Vagina (tissue), 2 donors: ENCODE measurements at regions not wholly inside any gene's neighbourhood (a gene's known extent, or its start where the extent isn't known, plus 50 kb on each side); places are given as distances from the start of the nearest gene placed in this dataset.
"Not testable (repeated sequence)": the region's sequence is repeated elsewhere in the genome, so short reads cannot be mapped to it uniquely, and the experiment has no call there.

Source experiments
- DNase-seq, 2 donors: peaks; one replicate each; pipeline ENCODE4 v3.0.0-alpha.2; 2017; ENCODE audit errors: extremely low spot score in 2 of 2
- H3K27ac ChIP-seq: fragments of 200-600 bp; sonication (generic); one replicate; pipeline ENCODE4 v1.5.1; 2019
- H3K27me3 ChIP-seq: fragments of 200-600 bp; sonication (generic); one replicate; pipeline ENCODE4 v1.5.1; 2019
- H3K36me3 ChIP-seq, 2 donors: fragments of 200-600 bp; sonication (generic); one replicate each; pipeline ENCODE4 v1.5.1; 2017 to 2019
- H3K4me1 ChIP-seq: fragments of 200-600 bp; sonication (generic); one replicate; pipeline ENCODE4 v1.5.1; 2019
- H3K4me3 ChIP-seq, 2 donors: fragments of 200-600 bp; sonication (generic); 1 replicate in 1 of 2; 2 replicates in 1 of 2; pipeline ENCODE4 v1.5.1; 2016 to 2019
- H3K9me3 ChIP-seq: fragments of 200-600 bp; sonication (generic); one replicate; pipeline ENCODE4 v1.5.1; 2019
- CTCF ChIP-seq, 3 experiments: fragments of 450-650 bp in 2 of 3; fragments of 200-600 bp in 1 of 3; sonication (generic) in 1 of 3; IDR thresholded peaks; one replicate each; pipeline ENCODE4 v1.5.1; 2017 to 2019; ENCODE audit warnings: antibody characterized with exemption in 3 of 3, mild to moderate bottlenecking in 2 of 3, moderate library complexity in 2 of 3
- POLR2A ChIP-seq, 2 donors: fragments of 450-650 bp; IDR thresholded peaks; one replicate each; pipeline ENCODE4 v1.6.1; 2017; ENCODE audit warnings: antibody characterized with exemption in 2 of 2, mild to moderate bottlenecking in 2 of 2, moderate library complexity in 2 of 2
- POLR2AphosphoS5 ChIP-seq, 2 donors: sonication (generic); formaldehyde crosslinking; IDR thresholded peaks; one replicate each; pipeline ENCODE4 v1.9.0; 2017; ENCODE audit warnings: antibody characterized with exemption in 2 of 2, mild to moderate bottlenecking in 2 of 2, low read depth in 1 of 2; ENCODE audit not compliant: insufficient read depth in 1 of 2
- intact Hi-C: fragments of 100-400 bp; cut with DNase I; formaldehyde crosslinking; loops from one replicate; pipeline ENCODE4 v1.15.1; 2023

DNA sequence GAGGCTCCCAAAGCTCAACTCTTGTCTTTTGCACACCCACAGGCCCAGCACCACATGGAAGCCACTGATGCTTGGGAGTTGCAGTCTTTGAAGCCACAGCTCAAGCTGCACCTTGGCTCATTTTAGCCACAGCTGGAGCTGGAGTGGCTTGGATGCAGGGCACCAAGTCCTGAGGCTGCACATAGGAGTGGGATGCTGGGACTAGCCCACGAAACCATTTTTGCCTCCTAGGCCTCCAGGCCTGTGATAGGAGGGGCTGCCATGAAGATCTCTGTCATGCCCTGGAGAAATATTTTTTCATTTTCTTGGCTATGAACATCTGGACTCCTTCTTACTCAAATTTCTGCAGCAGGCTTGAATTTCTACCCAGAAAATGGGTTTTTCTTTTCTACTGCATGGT is 438.5 kb upstream of the TNC start:
- DNase-seq, result no peak
- H3K36me3 ChIP-seq, result no peaks in the 10 kb centered on the region
- no peak overlapping the region for H3K4me3 ChIP-seq
- no peaks in the 10 kb centered on the region for H3K9me3 ChIP-seq
- no peaks in the 10 kb centered on the region for H3K27me3 ChIP-seq
- no peaks in the 10 kb centered on the region for H3K4me1 ChIP-seq
- intact Hi-C loops, result no loop called here
- no peak overlapping the region for H3K27ac ChIP-seq
- TF ChIP-seq CTCF (IDR thresholded peaks at IDR 0.05) (no peak), POLR2A (IDR thresholded peaks at IDR 0.05) (no peak), POLR2AphosphoS5 (IDR thresholded peaks at IDR 0.05; ENCODE audit: insufficient read depth in 1 of 2, low read depth in 1 of 2) (no peak)

- no peaks in the 10 kb centered on the region for H3K4me1 ChIP-seq
- H3K9me3 ChIP-seq, result no peaks in the 10 kb centered on the region
- H3K27me3 ChIP-seq, result no peaks in the 10 kb centered on the region
- DNase-seq, result no peak
- H3K4me3 ChIP-seq, result no peak overlapping the region
- H3K27ac ChIP-seq, result no peak overlapping the region
- no peaks in the 10 kb centered on the region for H3K36me3 ChIP-seq
- intact Hi-C loops, result no loop called here
- TF ChIP-seq POLR2AphosphoS5 (IDR thresholded peaks at IDR 0.05; ENCODE audit: insufficient read depth in 1 of 2, low read depth in 1 of 2), result no peak
- TF ChIP-seq POLR2A (IDR thresholded peaks at IDR 0.05), result no peak
- no peak for TF ChIP-seq CTCF (IDR thresholded peaks at IDR 0.05)
Observed at GRCh38 chr9:115575147-115575546, 457.2 kb upstream of the TNC start.

DNA sequence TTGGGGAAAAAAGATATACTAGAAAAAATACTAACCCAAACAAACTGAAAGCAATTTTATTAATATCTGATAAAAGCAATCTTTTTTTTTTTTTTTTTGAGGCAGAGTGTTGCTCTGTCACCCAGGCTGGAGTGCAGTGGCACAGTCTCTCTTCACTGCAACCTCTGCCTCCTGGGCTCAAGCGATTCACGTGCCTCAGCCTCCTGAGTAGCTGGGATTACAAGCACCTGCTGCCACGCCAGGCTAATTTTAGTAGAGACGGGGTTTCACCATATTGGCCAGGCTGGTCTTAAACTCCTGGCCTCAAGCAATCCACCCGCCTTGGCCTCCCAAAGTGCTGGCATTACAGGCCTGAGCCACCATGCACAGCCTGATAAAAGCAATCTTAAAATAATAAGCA is 467.5 kb upstream of the TNC start:
- H3K9me3 ChIP-seq, H3K27me3 ChIP-seq, H3K36me3 ChIP-seq, H3K4me3 ChIP-seq, intact Hi-C loops, H3K4me1 ChIP-seq, DNase-seq, H3K27ac ChIP-seq: not testable (repeated sequence)

GRCh38 chr9:115587310-115587709 is 469.4 kb upstream of the TNC start:
- no peaks in the 10 kb centered on the region for H3K9me3 ChIP-seq
- no peak for TF ChIP-seq POLR2AphosphoS5 (IDR thresholded peaks at IDR 0.05; ENCODE audit: insufficient read depth in 1 of 2, low read depth in 1 of 2)
- intact Hi-C loops, result no loop called here
- no peaks in the 10 kb centered on the region for H3K27me3 ChIP-seq
- H3K27ac ChIP-seq, result no peak overlapping the region
- H3K4me1 ChIP-seq, result peaks cover 9% of the 10 kb centered on the region
- H3K4me3 ChIP-seq, result no peak overlapping the region
- no peak for DNase-seq
- no peaks in the 10 kb centered on the region for H3K36me3 ChIP-seq

DNA sequence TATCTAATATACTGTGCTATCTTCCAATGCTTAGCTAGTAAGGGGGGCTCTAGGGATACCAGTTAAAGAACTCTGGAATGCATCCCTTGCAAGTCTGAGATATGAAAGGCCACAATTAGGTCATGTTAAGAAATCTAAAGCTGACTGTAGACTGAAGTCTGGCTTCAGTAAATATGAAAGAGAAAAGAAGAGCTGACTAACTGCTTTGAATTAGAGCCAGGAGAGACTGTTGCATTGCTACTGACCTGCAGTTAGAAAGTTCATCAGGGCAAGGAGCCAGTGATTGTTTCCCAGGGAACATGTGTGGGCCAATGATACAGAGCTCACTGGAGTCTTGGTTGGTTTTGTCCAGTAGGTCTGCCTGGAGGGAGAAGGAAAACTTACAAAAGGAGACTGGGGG is 472.1 kb upstream of the TNC start:
- H3K27me3 ChIP-seq, result no peaks in the 10 kb centered on the region
- no peak for TF ChIP-seq POLR2AphosphoS5 (IDR thresholded peaks at IDR 0.05; ENCODE audit: insufficient read depth in 1 of 2, low read depth in 1 of 2)
- TF ChIP-seq POLR2A (IDR thresholded peaks at IDR 0.05), result no peak
- no peak for TF ChIP-seq CTCF (IDR thresholded peaks at IDR 0.05)
- no peak overlapping the region for H3K4me3 ChIP-seq
- peaks cover 23% of the 10 kb centered on the region for H3K4me1 ChIP-seq
- no peak for DNase-seq
- no peak overlapping the region for H3K27ac ChIP-seq
- H3K36me3 ChIP-seq, result no peaks in the 10 kb centered on the region
- intact Hi-C loops, result loop anchor here (10.0 kb wide), 2 partner anchors 985 to 1075 kb away; no protein-coding TSS in a partner anchor
- H3K9me3 ChIP-seq, result no peaks in the 10 kb centered on the region

DNA sequence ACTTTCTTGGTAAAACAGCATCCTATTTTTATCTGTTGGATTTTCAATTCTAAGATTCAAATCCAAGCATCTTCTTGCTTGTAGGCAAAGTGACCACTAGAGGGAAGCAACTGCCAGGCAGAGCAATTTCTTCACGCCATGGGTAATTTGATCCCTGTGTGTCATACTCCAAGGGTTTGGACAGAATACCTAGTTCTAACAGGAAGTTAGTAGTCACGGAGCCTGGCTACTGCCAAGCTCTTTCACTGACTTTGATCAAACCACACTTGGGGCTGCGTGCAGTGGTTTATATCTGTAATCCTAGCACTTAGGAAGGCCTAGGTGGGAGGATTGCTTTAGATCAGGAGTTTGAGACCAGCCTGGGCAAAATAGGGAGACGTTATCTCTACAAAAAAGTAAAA is 473.6 kb upstream of the TNC start:
- Histone ChIP-seq H3K4me1 (peaks cover 23% of the 10 kb centered on the region), H3K36me3 (no peaks in the 10 kb centered on the region), H3K4me3 (no peak overlapping the region), H3K27me3 (no peaks in the 10 kb centered on the region), H3K9me3 (no peaks in the 10 kb centered on the region), H3K27ac (no peak overlapping the region)
- intact Hi-C loops, result loop anchor here (10.0 kb wide), 2 partner anchors 983 to 1073 kb away; no protein-coding TSS in a partner anchor
- TF ChIP-seq POLR2A (IDR thresholded peaks at IDR 0.05), result no peak
- peak in 2 of 3 experiments; percentile 64 to 79 for TF ChIP-seq CTCF (IDR thresholded peaks at IDR 0.05)
- peak in 1 of 2 donors; percentile 73 for TF ChIP-seq POLR2AphosphoS5 (IDR thresholded peaks at IDR 0.05; ENCODE audit: insufficient read depth in 1 of 2, low read depth in 1 of 2)
- peak in 1 of 2 donors; percentile 91 for DNase-seq
